ENCODE measurements at regions not wholly inside any gene's neighbourhood (a gene's known extent, or its start where the extent isn't known, plus 50 kb on each side); places are given as distances from the start of the nearest gene placed in this dataset.

- ATAC-seq (peak; percentile 47), DNase-seq (no peak)
- Mint-ChIP-seq H3K27ac (peak overlapping the region; percentile 79), H3K36me3 (ENCODE audit: low read depth) (peaks cover 4% of the 10 kb centered on the region), H3K4me3 (peak overlapping the region; percentile 69), H3K4me1 (peaks cover 31% of the 10 kb centered on the region), H3K27me3 (no peaks in the 10 kb centered on the region)
- H3K9me3 ChIP-seq (ENCODE audit: control insufficient read depth, low read length, poor library complexity, severe bottlenecking), result no peaks in the 10 kb centered on the region
Measured at GRCh38 chr13:99911965-99912566, 59.5 kb downstream of the ZIC5 start.

- Mint-ChIP-seq H3K27ac (peak overlapping the region; percentile 79), H3K4me1 (peaks cover 28% of the 10 kb centered on the region), H3K27me3 (no peaks in the 10 kb centered on the region), H3K4me3 (peak overlapping the region; percentile 69), H3K36me3 (ENCODE audit: low read depth) (peaks cover 2% of the 10 kb centered on the region)
- no peaks in the 10 kb centered on the region for H3K9me3 ChIP-seq (ENCODE audit: control insufficient read depth, low read length, poor library complexity, severe bottlenecking)
- ATAC-seq, result no peak
- DNase-seq, result no peak
Measured at GRCh38 chr13:99911069-99911964, 60.2 kb downstream of the ZIC5 start.

GRCh38 chr13:99909836-99910619, 61.5 kb downstream of the ZIC5 start:
- peaks cover 2% of the 10 kb centered on the region for H3K36me3 Mint-ChIP-seq (ENCODE audit: low read depth)
- H3K4me1 Mint-ChIP-seq, result peaks cover 27% of the 10 kb centered on the region

GRCh38 chr13:99909097-99909835, 62.3 kb downstream of the ZIC5 start:
- DNase-seq, result no peak
- peaks cover 27% of the 10 kb centered on the region for H3K4me1 Mint-ChIP-seq

More at GRCh38 chr13:99909836-99910619, 61.5 kb downstream of the ZIC5 start:
- ATAC-seq (no peak), DNase-seq (no peak)
- H3K27ac Mint-ChIP-seq, result no peak overlapping the region
- no peak overlapping the region for H3K4me3 Mint-ChIP-seq
- H3K9me3 ChIP-seq (ENCODE audit: control insufficient read depth, low read length, poor library complexity, severe bottlenecking), result no peaks in the 10 kb centered on the region
- peaks cover 9% of the 10 kb centered on the region for H3K27me3 Mint-ChIP-seq

GRCh38 chr13:99908140-99908803, 63.3 kb downstream of the ZIC5 start:
- Mint-ChIP-seq H3K4me3 (no peak overlapping the region), H3K27me3 (peaks cover 18% of the 10 kb centered on the region), H3K36me3 (ENCODE audit: low read depth) (no peaks in the 10 kb centered on the region), H3K4me1 (peaks cover 22% of the 10 kb centered on the region), H3K27ac (no peak overlapping the region)
- no peaks in the 10 kb centered on the region for H3K9me3 ChIP-seq (ENCODE audit: control insufficient read depth, low read length, poor library complexity, severe bottlenecking)
- no peak for DNase-seq
- no peak for ATAC-seq

More at GRCh38 chr13:99909097-99909835, 62.3 kb downstream of the ZIC5 start:
- ATAC-seq, result no peak
- no peaks in the 10 kb centered on the region for H3K9me3 ChIP-seq (ENCODE audit: control insufficient read depth, low read length, poor library complexity, severe bottlenecking)
- no peak overlapping the region for H3K4me3 Mint-ChIP-seq
- H3K27me3 Mint-ChIP-seq, result peaks cover 14% of the 10 kb centered on the region
- H3K36me3 Mint-ChIP-seq (ENCODE audit: low read depth), result peaks cover 2% of the 10 kb centered on the region
- H3K27ac Mint-ChIP-seq, result no peak overlapping the region

- H3K36me3 Mint-ChIP-seq (ENCODE audit: low read depth), result no peaks in the 10 kb centered on the region
- H3K27me3 Mint-ChIP-seq, result peaks cover 23% of the 10 kb centered on the region
- no peak overlapping the region for H3K4me3 Mint-ChIP-seq
- ATAC-seq (no peak), DNase-seq (no peak)
- H3K4me1 Mint-ChIP-seq, result peaks cover 20% of the 10 kb centered on the region
- no peaks in the 10 kb centered on the region for H3K9me3 ChIP-seq (ENCODE audit: control insufficient read depth, low read length, poor library complexity, severe bottlenecking)
- H3K27ac Mint-ChIP-seq, result no peak overlapping the region
Measured at GRCh38 chr13:99907627-99908026, 63.9 kb downstream of the ZIC5 start.

GRCh38 chr13:99907038-99907437, 64.5 kb downstream of the ZIC5 start:
- peaks cover 23% of the 10 kb centered on the region for H3K27me3 Mint-ChIP-seq
- no peaks in the 10 kb centered on the region for H3K9me3 ChIP-seq (ENCODE audit: control insufficient read depth, low read length, poor library complexity, severe bottlenecking)
- no peak for ATAC-seq
- H3K36me3 Mint-ChIP-seq (ENCODE audit: low read depth), result no peaks in the 10 kb centered on the region
- H3K27ac Mint-ChIP-seq, result no peak overlapping the region
- no peak overlapping the region for H3K4me3 Mint-ChIP-seq
- DNase-seq, result no peak
- peaks cover 20% of the 10 kb centered on the region for H3K4me1 Mint-ChIP-seq

- Mint-ChIP-seq H3K27ac (no peak overlapping the region), H3K27me3 (peaks cover 29% of the 10 kb centered on the region)
- H3K9me3 ChIP-seq (ENCODE audit: control insufficient read depth, low read length, poor library complexity, severe bottlenecking), result no peaks in the 10 kb centered on the region
Measured at GRCh38 chr13:99905814-99906213, 65.8 kb downstream of the ZIC5 start.

GRCh38 chr13:99905224-99905623, 66.3 kb downstream of the ZIC5 start:
- peaks cover 12% of the 10 kb centered on the region for H3K4me1 Mint-ChIP-seq

More at GRCh38 chr13:99905814-99906213, 65.8 kb downstream of the ZIC5 start:
- H3K36me3 Mint-ChIP-seq (ENCODE audit: low read depth), result no peaks in the 10 kb centered on the region
- H3K4me1 Mint-ChIP-seq, result peaks cover 9% of the 10 kb centered on the region
- no peak for ATAC-seq
- H3K4me3 Mint-ChIP-seq, result no peak overlapping the region
- no peak for DNase-seq

GRCh38 chr13:99903140-99903539, 68.4 kb downstream of the ZIC5 start:
- Mint-ChIP-seq H3K4me1 (peaks cover 9% of the 10 kb centered on the region), H3K27ac (no peak overlapping the region), H3K27me3 (peaks cover 50% of the 10 kb centered on the region), H3K36me3 (ENCODE audit: low read depth) (no peaks in the 10 kb centered on the region), H3K4me3 (no peak overlapping the region)
- ATAC-seq (no peak), DNase-seq (no peak)
- H3K9me3 ChIP-seq (ENCODE audit: control insufficient read depth, low read length, poor library complexity, severe bottlenecking), result no peaks in the 10 kb centered on the region

More at GRCh38 chr13:99905224-99905623, 66.3 kb downstream of the ZIC5 start:
- ATAC-seq (no peak), DNase-seq (no peak)
- Mint-ChIP-seq H3K4me3 (no peak overlapping the region), H3K27me3 (peaks cover 35% of the 10 kb centered on the region), H3K36me3 (ENCODE audit: low read depth) (no peaks in the 10 kb centered on the region), H3K27ac (no peak overlapping the region)
- H3K9me3 ChIP-seq (ENCODE audit: control insufficient read depth, low read length, poor library complexity, severe bottlenecking), result no peaks in the 10 kb centered on the region

- no peaks in the 10 kb centered on the region for H3K36me3 Mint-ChIP-seq (ENCODE audit: low read depth)
Measured at GRCh38 chr13:99902657-99903056, 68.9 kb downstream of the ZIC5 start.

GRCh38 chr13:99900960-99901359, 70.6 kb downstream of the ZIC5 start:
- ATAC-seq (no peak), DNase-seq (no peak)
- H3K4me3 Mint-ChIP-seq, result no peak overlapping the region
- H3K27ac Mint-ChIP-seq, result no peak overlapping the region
- H3K27me3 Mint-ChIP-seq, result peaks cover 67% of the 10 kb centered on the region
- H3K36me3 Mint-ChIP-seq (ENCODE audit: low read depth), result no peaks in the 10 kb centered on the region
- H3K4me1 Mint-ChIP-seq, result peaks cover 9% of the 10 kb centered on the region
- H3K9me3 ChIP-seq (ENCODE audit: control insufficient read depth, low read length, poor library complexity, severe bottlenecking), result no peaks in the 10 kb centered on the region

More at GRCh38 chr13:99902657-99903056, 68.9 kb downstream of the ZIC5 start:
- DNase-seq, result no peak
- Mint-ChIP-seq H3K27ac (no peak overlapping the region), H3K4me3 (no peak overlapping the region), H3K27me3 (peaks cover 55% of the 10 kb centered on the region), H3K4me1 (peaks cover 9% of the 10 kb centered on the region)
- H3K9me3 ChIP-seq (ENCODE audit: control insufficient read depth, low read length, poor library complexity, severe bottlenecking), result no peaks in the 10 kb centered on the region
- ATAC-seq, result no peak

Measured in T-helper 17 cell (primary cell).